A673 (cell line): ENCODE measurements at regions not wholly inside any gene's neighbourhood (a gene's known extent, or its start where the extent isn't known, plus 50 kb on each side); places are given as distances from the start of the nearest gene placed in this dataset.

ENCODE experiments used
- CTCF ChIP-seq: fragments of 300-800, 200-600 bp; sonication (generic); conservative IDR thresholded peaks from 2 replicates; pipeline ENCODE4 v1.5.1; 2017; ENCODE audit warnings: low read depth, mild to moderate bottlenecking, antibody characterized with exemption, low read length, moderate library complexity, mixed read lengths
- EZH2 ChIP-seq: fragments of 200-600 bp; sonication (generic); IDR thresholded peaks from 2 replicates; pipeline ENCODE4 v1.6.1; 2017; ENCODE audit warnings: borderline replicate concordance, low read depth, mild to moderate bottlenecking, mixed read lengths, antibody characterized with exemption, low read length; ENCODE audit not compliant: poor library complexity, severe bottlenecking

- TF ChIP-seq CTCF (no peak), EZH2 (no peak)
Measured at GRCh38 chr7:93704217-93704616, 129.7 kb upstream of the CALCR start.
